Panc1 (cell line): ENCODE measurements at regions not wholly inside any gene's neighbourhood (a gene's known extent, or its start where the extent isn't known, plus 50 kb on each side); places are given as distances from the start of the nearest gene placed in this dataset.

Experiments
- CTCF ChIP-seq: fragments of 450-650 bp; IDR thresholded peaks from 2 replicates; pipeline ENCODE4 v1.5.1; 2017; ENCODE audit warnings: mild to moderate bottlenecking
- POLR2AphosphoS5 ChIP-seq: IDR thresholded peaks from 2 replicates; pipeline ENCODE4 v1.6.1; 2012; ENCODE audit warnings: mild to moderate bottlenecking, low read depth, low read length, moderate library complexity
- REST ChIP-seq, 2 experiments: IDR thresholded peaks; 2 replicates each; pipeline ENCODE4 v1.6.1; 2011 to 2012; ENCODE audit warnings: low read depth in 2 of 2, control low read depth in 1 of 2, low read length in 1 of 2, mild to moderate bottlenecking in 1 of 2, moderate library complexity in 1 of 2; ENCODE audit not compliant: insufficient read depth in 1 of 2
- TCF7L2 ChIP-seq: IDR thresholded peaks from 2 replicates; pipeline ENCODE4 v1.6.1; 2011; ENCODE audit warnings: mild to moderate bottlenecking, low read depth, low read length, inconsistent platforms

GRCh38 chr7:46202379-46202778 is 281.3 kb upstream of the IGFBP3 start:
- TF ChIP-seq CTCF, result no peak
- no peak for TF ChIP-seq POLR2AphosphoS5
- no peak for TF ChIP-seq TCF7L2
- no peak for TF ChIP-seq REST (IDR thresholded peaks at IDR 0.05; ENCODE audit: insufficient read depth in 1 of 2, low read depth in 2 of 2, low read length in 1 of 2)
